ENCODE measurements at regions not wholly inside any gene's neighbourhood (a gene's known extent, or its start where the extent isn't known, plus 50 kb on each side); places are given as distances from the start of the nearest gene placed in this dataset.

GRCh38 chrX:40502688-40503087, 78.1 kb upstream of the ATP6AP2 start:
- no peak for TF ChIP-seq CTCF (IDR thresholded peaks at IDR 0.05)
- TF ChIP-seq POLR2A (IDR thresholded peaks at IDR 0.05; ENCODE audit: low read depth) = no peak
- no peak for TF ChIP-seq EP300 (IDR thresholded peaks at IDR 0.05)
- TF ChIP-seq POLR2AphosphoS5 (IDR thresholded peaks at IDR 0.05) = no peak

All from esophagus muscularis mucosa (tissue), 4 donors.